Adipocyte (in vitro differentiated cells): ENCODE measurements at regions not wholly inside any gene's neighbourhood (a gene's known extent, or its start where the extent isn't known, plus 50 kb on each side); places are given as distances from the start of the nearest gene placed in this dataset.

Source experiments
- DNase-seq: peaks from one replicate; pipeline ENCODE4 v3.0.0-alpha.2; 2015; ENCODE audit warnings: low read depth
- H3K27me3 ChIP-seq: replicated peaks from 2 replicates; pipeline ENCODE4 v1.7.0; 2013; ENCODE audit warnings: mild to moderate bottlenecking, low read length, moderate library complexity; ENCODE audit not compliant: control insufficient read depth, insufficient read depth
- H3K36me3 ChIP-seq: 2 replicates; pipeline ENCODE4 v1.7.0; 2013; ENCODE audit warnings: low read length, mild to moderate bottlenecking, moderate library complexity; ENCODE audit not compliant: control insufficient read depth, insufficient read depth, severe bottlenecking
- H3K4me1 ChIP-seq: 2 replicates; pipeline ENCODE4 v1.7.0; 2013; ENCODE audit warnings: mild to moderate bottlenecking, low read length, moderate library complexity; ENCODE audit not compliant: control insufficient read depth, insufficient read depth
- H3K4me3 ChIP-seq: 2 replicates; pipeline ENCODE4 v1.7.0; 2013; ENCODE audit warnings: mild to moderate bottlenecking, low read length, moderate library complexity
- H3K9ac ChIP-seq: 2 replicates; pipeline ENCODE4 v1.7.0; 2013; ENCODE audit warnings: mild to moderate bottlenecking, low read length, moderate library complexity
- H3K9me3 ChIP-seq: 2 replicates; pipeline ENCODE4 v1.7.0; 2013; ENCODE audit warnings: mild to moderate bottlenecking, low read length, moderate library complexity; ENCODE audit not compliant: control insufficient read depth

DNA sequence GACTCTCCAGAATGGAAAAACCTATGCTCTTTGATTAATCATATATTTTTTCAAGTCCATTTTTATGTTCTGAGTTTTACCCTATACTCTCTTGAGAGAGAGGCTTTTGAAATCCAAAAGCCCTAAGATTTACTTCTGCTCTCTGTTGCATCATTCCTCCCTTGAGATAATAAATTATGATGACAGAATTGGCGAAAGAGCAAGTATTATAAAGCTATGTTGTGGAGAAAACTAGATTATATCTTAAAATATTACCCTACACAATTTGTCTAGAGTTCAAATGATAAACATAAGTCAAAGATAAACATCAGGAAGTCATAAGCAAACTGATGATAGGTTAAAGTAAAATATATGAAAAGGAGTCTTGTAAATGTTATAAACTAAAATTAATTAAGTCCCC is 293.4 kb upstream of the MME start:
- H3K4me3 ChIP-seq, result peak overlapping the region; percentile 5
- peak; percentile 80 for DNase-seq
- no peak overlapping the region for H3K9ac ChIP-seq
- H3K27me3 ChIP-seq, result no peaks in the 10 kb centered on the region
- H3K4me1 ChIP-seq, result peaks cover 33% of the 10 kb centered on the region
- H3K9me3 ChIP-seq, result no peaks in the 10 kb centered on the region
- no peaks in the 10 kb centered on the region for H3K36me3 ChIP-seq

DNA sequence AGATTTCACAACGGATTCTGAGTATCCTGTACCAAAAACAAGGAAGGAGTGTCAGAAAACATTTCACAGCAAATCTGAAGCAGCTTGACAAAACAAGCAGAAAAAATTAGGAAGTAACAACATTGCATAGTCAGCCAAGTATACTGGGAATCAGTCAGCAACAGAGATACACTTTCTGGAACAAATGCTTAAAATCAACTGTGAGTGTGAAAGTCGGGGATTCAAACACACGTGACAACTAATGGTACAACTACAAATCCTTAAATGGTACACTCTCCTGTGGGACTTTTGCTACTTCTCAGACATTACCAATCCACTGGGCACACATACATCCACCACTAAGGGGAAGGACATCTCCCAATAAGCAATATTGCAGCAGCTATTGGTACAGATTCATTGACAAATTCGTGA is 296.6 kb upstream of the MME start:
- DNase-seq, result peak; percentile 28
- Histone ChIP-seq H3K9me3 (no peaks in the 10 kb centered on the region), H3K36me3 (no peaks in the 10 kb centered on the region), H3K9ac (peak overlapping the region; percentile 45), H3K27me3 (no peaks in the 10 kb centered on the region), H3K4me1 (peaks cover 33% of the 10 kb centered on the region), H3K4me3 (peak overlapping the region; percentile 66)

DNA sequence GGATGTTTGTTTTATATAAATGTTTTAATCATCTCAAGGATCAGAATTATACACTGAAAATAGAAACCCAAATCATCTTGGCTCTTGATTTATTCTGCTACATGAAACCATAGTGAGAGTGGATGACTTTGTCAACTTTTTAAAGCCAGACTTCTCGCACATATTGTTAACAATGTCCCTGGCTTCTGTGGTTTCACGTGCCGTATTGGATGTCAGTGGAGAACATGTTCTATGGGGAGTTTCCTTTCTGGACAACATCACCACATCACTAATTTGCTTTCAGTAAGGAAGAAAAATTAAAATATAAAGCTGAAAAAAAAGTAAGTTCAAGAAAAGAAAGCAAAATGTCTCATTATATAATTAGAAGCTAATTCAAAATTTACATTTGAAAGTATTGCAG is 297.1 kb upstream of the MME start:
- Histone ChIP-seq H3K36me3 (no peaks in the 10 kb centered on the region), H3K4me3 (peak overlapping the region; percentile 66), H3K27me3 (no peaks in the 10 kb centered on the region), H3K9me3 (no peaks in the 10 kb centered on the region), H3K9ac (peak overlapping the region; percentile 45), H3K4me1 (peaks cover 33% of the 10 kb centered on the region)
- no peak for DNase-seq

DNA sequence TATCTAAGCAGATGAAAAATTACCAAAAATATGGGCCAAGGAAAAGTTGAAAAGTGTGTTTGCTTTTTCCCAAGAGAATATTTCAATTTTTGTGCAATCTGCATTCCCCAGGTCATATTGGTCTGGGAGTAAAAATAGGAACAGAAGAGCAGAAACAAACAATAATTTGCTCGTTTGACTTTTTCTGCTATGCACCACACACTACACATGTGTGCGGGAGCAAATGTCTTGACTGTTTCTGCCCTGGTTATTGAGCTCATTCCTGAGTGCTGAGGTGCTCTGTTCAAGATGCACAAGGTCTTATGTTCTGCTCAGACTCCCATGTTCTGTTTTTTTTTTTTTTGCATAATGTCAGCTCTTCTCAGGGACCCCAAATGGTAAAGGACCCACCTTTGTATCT is 298.0 kb upstream of the MME start:
- DNase-seq, result no peak
- H3K27me3 ChIP-seq, result no peaks in the 10 kb centered on the region
- no peaks in the 10 kb centered on the region for H3K9me3 ChIP-seq
- H3K36me3 ChIP-seq, result no peaks in the 10 kb centered on the region
- no peak overlapping the region for H3K9ac ChIP-seq
- H3K4me1 ChIP-seq, result peaks cover 32% of the 10 kb centered on the region
- H3K4me3 ChIP-seq, result no peak overlapping the region

DNA sequence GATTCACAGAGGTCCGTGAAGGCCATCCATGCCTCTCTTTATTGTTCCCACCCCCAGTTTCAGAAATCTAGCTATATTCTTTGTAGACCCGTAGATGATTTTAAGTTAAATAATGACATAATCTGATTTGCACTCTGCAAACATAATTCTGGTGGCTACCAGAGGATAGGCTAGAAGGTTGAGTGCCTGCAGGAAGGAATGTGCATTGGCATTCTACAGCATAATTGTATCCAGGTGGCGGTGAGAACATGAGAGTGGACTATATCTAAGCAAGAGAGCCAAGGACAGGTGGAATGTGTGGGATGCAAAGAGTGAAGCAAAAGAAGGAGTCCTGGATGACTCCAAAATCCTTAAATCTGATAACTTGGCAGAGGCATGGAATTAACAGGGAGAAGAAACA is 298.5 kb upstream of the MME start:
- no peaks in the 10 kb centered on the region for H3K9me3 ChIP-seq
- no peaks in the 10 kb centered on the region for H3K27me3 ChIP-seq
- DNase-seq, result no peak
- H3K4me1 ChIP-seq, result peaks cover 27% of the 10 kb centered on the region
- no peak overlapping the region for H3K9ac ChIP-seq
- no peaks in the 10 kb centered on the region for H3K36me3 ChIP-seq
- H3K4me3 ChIP-seq, result no peak overlapping the region

DNA sequence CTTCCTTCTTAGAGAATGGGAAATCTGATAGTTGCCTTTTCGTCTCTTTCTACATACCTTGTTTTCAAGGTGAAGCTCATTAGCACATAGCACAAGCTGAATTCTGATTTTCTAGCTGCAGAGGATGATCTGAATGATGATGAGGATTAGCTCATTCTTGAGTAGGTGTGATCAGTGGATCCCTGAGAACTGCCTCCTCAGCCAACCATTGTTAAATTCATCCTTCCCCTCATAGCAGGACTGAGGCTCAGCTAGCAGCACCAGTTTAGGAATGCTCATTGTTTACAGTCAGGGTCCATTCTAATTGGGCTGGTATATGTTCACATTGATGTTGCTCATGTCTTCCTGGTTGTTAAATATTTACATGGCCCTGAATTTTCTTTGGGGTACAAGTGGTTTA is 299.9 kb upstream of the MME start:
- Histone ChIP-seq H3K4me3 (no peak overlapping the region), H3K36me3 (no peaks in the 10 kb centered on the region), H3K9me3 (no peaks in the 10 kb centered on the region), H3K4me1 (peaks cover 19% of the 10 kb centered on the region), H3K27me3 (no peaks in the 10 kb centered on the region), H3K9ac (no peak overlapping the region)
- no peak for DNase-seq

DNA sequence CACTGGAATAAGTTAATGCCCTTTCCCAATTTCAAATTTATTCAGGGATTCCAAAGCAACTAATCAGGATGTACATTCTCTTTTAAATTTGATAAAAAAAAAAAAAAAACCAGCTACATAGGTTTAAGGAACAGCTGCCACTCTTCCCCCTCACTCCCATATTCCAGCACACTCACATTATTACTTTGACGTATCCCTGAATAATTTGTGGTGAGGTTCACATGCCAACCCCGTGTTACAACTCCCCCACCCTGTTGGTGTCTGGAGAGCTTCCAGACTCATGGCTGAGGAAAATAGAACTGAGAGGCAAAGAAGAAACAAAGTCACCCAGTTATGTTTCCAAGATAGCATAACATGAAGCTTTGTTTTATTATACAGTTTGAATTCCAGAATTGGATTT is 300.5 kb upstream of the MME start:
- H3K27me3 ChIP-seq, result no peaks in the 10 kb centered on the region
- H3K9ac ChIP-seq, result no peak overlapping the region
- H3K4me1 ChIP-seq, result peaks cover 19% of the 10 kb centered on the region
- DNase-seq, result peak; percentile 66
- no peaks in the 10 kb centered on the region for H3K9me3 ChIP-seq
- no peak overlapping the region for H3K4me3 ChIP-seq
- no peaks in the 10 kb centered on the region for H3K36me3 ChIP-seq

DNA sequence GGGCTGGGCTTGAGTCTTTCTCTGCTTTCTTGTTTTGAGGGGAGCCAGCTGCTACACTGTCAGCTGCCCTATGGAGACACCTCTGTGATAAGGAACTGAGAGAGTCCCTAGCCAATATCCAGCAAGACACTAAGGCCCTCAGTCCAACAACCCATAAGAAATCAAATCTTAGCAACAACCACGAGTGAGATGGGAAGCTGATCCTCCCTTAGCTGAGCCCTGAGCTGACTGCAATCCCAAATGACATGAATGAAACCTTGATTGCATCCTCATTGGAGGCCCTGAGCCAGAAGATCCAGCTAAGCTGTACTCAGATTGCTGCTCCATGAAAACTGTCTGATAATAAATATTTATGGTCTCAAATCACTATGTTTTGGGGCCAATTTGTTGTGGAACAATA is 302.1 kb upstream of the MME start:
- no peak overlapping the region for H3K9ac ChIP-seq
- no peak for DNase-seq
- H3K9me3 ChIP-seq, result no peaks in the 10 kb centered on the region
- no peaks in the 10 kb centered on the region for H3K27me3 ChIP-seq
- no peaks in the 10 kb centered on the region for H3K36me3 ChIP-seq
- H3K4me1 ChIP-seq, result peaks cover 10% of the 10 kb centered on the region
- no peak overlapping the region for H3K4me3 ChIP-seq

DNA sequence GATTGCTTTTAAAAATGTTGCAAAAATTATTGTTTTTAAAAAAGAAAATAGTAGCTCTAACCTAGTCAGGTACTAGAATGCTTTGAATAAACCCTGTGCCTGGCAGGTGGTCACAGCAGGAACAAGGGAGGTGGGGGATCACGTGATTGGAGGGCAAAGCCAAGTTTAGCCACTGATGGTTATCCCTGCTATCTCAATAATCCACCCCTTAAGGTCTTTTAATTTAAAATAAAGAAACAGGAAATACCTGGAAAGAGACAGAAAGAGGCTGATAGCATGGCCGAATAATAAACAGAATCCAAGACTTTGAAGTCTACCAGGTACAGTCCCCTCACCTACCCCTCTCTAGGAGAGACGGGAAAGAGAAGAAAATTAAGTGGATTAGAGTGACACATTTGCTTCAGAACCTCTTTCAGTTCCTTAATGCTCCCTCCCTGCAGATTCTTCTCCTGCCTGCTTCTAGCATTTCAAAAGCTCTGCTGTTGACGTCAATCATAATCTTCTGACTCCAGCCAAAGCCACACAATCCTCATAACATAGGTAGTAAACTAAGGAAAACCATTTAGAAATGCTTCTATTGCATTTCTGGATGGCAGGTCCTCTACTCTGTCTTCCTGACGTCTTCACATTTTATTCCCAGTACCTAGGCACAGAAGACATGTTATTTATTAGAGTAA is 303.4 kb upstream of the MME start:
- H3K4me3 ChIP-seq, result no peak overlapping the region
- no peaks in the 10 kb centered on the region for H3K9me3 ChIP-seq
- H3K4me1 ChIP-seq, result no peaks in the 10 kb centered on the region
- H3K36me3 ChIP-seq, result no peaks in the 10 kb centered on the region
- H3K9ac ChIP-seq, result no peak overlapping the region
- DNase-seq, result no peak
- H3K27me3 ChIP-seq, result no peaks in the 10 kb centered on the region

DNA sequence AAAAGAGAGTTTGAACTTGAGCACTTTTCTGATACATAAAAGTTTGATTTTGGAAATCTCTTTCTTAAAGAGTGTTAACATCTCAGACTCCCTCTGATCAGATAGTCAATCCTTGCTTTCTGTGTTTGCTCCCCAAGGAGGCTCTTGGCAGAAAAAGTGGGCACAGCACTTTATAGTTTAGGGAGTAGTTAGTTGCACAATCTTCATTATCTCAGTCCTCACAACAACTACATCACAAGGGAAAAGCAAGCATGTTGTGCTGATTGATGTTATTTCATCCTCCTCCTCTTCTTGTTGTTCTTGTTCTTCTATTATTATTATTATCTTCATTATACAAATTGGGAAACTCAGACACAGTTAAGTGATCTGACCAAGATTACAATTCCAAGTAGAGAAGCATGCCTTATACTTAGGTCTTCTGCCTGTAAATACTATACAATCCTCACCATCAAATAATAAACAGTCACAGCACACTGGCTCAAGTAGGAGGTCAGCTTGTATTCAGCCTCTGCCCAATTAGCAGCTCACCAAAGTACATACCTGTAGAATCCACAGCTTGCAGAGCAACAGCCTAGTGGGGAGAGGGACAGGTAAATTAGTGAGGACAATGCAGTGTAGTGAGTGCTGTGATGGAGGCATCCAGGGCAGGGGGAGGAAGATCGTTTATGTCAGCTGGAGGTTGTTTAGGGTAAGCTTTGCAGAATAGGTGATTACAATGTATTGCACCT is 304.1 kb upstream of the MME start:
- Histone ChIP-seq H3K4me3 (no peak overlapping the region), H3K9ac (no peak overlapping the region), H3K36me3 (no peaks in the 10 kb centered on the region), H3K9me3 (no peaks in the 10 kb centered on the region), H3K4me1 (no peaks in the 10 kb centered on the region), H3K27me3 (no peaks in the 10 kb centered on the region)
- DNase-seq, result no peak

DNA sequence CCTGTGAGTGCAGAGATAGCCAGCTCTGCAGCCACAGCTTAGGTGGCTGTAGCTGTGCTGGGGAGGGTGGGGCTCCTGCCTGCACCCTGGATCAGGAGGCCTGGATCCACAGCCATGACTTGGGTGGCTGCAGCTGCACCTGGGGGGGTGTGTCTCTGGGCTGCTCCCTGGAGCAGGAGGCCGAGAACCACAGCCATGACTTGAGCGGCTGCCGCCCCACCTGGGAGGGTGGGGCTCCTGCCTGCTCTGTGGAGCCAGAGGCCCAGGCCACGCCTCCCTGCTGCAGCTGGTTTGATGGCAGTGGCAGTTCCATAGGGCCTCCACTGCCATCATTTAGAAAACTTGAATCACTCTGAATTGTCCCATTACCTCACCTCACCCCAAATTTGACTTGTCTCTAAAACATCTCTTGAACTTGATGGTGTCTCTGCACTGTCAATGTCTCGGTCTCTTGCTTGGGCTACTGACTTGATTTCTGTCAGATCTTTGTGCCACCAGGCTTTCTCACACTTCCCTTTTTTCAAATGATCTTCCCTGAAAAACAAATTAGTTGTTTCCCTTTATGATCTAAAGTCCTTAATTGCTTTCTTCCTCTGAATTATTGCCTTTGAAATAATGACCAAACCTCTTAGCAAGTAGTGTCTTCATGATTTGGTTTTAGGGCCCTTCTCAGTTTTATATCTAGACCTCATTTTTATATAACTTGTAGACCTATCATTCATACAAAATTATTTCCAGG is 313.2 kb upstream of the MME start:
- no peaks in the 10 kb centered on the region for H3K27me3 ChIP-seq
- H3K4me3 ChIP-seq, result no peak overlapping the region
- H3K9me3 ChIP-seq, result no peaks in the 10 kb centered on the region
- no peak for DNase-seq
- no peaks in the 10 kb centered on the region for H3K36me3 ChIP-seq
- H3K9ac ChIP-seq, result no peak overlapping the region
- peaks cover 13% of the 10 kb centered on the region for H3K4me1 ChIP-seq
